ENCODE measurements at regions not wholly inside any gene's neighbourhood (a gene's known extent, or its start where the extent isn't known, plus 50 kb on each side); places are given as distances from the start of the nearest gene placed in this dataset.
A peak's percentile ranks its signal among the peaks of the same experiment; 100 is the strongest.

DNA sequence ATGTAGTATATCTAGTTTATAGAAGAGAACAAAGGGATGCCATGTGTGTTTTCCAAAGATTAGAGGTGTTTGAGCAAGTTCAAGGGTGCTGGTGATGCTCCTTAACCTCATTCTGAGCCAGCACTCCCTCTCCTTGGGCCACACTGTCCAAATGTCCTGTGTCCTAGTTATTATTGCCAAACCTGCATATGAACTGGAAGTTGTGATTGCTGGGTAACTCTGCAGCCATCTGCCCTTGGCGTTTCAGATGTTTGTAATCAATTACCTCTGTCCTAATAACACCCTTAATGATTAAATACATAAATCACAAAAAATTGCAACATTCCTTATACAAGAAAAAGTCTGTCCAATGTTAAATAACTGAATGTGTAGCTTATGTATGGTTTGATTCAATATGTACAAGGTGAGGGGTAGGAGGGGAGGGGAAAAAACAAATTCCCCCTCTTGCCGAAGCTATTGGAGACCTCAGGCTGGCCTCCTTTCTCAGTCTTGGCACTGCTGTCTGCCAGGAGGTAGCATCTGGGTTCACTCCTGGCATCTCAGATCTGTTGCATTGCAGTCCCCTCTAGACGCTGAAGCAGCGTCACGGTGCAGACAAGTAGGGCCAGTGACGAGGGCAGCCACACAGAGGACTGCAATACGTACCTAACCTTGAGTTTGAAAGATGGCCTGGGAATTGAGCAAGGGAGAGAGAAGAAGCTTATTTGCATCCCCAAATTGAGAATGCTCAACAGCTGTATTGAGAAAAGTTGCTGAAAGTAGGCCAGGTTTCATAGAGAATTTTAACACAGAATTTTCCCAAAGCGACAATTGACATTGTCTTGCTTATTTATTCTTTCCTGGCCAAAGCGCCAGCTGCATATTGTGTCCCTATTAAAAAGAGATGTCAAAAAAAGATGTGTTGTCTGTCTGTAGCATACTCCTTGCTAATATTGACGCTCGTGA is 89.6 kb upstream of the ARHGAP32 start:
- Mint-ChIP-seq H3K27ac (no peak overlapping the region), H3K9me3 (no peaks in the 10 kb centered on the region), H3K36me3 (ENCODE audit: low read depth) (peaks cover 2% of the 10 kb centered on the region), H3K4me3 (no peak overlapping the region), H3K4me1 (ENCODE audit: low read depth) (peaks cover 38% of the 10 kb centered on the region), H3K27me3 (peaks cover 27% of the 10 kb centered on the region)
- DNase-seq = no peak

DNA sequence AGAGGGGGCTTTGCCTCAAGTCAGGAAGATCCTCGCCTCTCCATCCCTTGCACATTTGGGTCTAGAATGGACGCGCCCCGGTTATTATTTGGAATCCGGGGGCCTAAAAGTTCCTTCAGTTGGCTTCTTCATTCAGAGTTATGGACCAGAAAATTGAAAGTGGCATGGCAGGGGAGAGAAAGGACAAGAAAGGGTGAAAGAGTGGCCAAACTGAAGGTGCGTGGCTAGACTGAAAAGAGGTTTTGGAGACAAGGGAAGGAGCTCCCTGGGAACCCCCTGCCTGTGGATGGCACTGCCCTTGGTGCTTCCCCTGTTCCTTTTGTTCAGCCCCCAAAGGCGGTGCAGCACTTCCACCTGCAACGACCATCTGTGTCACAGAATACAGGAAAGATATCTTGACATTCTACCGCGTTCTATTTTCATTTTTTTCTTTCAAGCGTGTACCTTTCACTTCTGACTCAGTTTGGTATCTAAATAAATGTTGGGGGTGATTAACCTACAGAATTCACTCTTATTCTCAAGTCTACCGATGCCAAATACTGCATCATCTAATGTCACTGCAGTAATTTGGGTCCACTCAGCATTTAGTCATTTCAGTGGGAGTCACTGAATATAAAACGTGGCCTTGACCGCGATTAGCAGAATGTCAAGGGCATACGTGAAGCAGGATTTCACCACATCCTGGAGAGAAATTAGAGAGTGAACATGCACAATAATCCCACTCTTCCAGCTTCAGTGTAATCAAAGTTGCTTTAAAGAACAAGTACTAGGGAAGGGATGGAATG is 88.1 kb upstream of the ARHGAP32 start:
- Mint-ChIP-seq H3K27me3 (peaks cover 30% of the 10 kb centered on the region), H3K4me1 (ENCODE audit: low read depth) (peaks cover 38% of the 10 kb centered on the region), H3K27ac (peak overlapping the region; percentile 94), H3K9me3 (no peaks in the 10 kb centered on the region), H3K36me3 (ENCODE audit: low read depth) (peaks cover 2% of the 10 kb centered on the region), H3K4me3 (peak overlapping the region; percentile 78)
- peak; percentile 65 for DNase-seq

DNA sequence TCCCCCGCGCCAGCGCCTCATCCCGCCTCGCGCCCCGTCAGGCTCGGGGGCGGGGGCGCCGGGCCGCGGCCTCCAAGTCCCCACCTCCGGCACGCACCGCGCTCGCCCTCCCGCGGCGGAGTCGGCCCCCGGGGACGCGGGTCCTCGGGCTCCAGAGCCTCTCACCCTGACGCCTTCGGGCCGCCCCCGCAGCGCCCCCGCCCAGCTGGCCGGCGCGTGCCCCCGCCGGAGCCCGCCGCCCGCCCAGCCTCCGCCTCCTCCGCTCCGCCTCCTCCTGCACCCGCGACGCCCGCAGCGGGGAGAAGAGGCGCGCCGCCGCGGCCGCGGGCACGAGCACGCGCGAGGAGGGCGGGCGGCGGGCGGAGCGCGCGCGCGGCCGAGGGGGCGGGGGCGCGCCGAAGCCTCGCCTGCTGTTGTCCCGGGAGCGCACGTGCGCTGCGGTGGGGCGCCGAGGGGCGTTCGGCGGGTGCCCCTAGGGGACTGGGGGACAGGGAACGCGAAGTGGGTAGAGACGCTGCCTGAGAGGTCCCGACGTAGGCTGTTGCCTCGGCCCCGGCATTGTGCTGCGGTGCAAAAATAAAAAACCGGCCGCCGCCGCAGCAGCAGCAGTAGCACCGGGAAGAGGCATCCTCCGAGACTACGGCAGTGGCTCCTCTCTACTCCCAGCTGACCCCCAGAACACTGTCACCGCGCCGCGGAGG is 87.4 kb upstream of the ARHGAP32 start:
- Mint-ChIP-seq H3K4me1 (ENCODE audit: low read depth) (peaks cover 38% of the 10 kb centered on the region), H3K36me3 (ENCODE audit: low read depth) (peaks cover 2% of the 10 kb centered on the region), H3K27ac (peak overlapping the region; percentile 94), H3K27me3 (peaks cover 30% of the 10 kb centered on the region), H3K9me3 (no peaks in the 10 kb centered on the region), H3K4me3 (peak overlapping the region; percentile 78)
- peak; percentile 79 for DNase-seq

GRCh38 chr11:129278586-129279319 is 86.6 kb upstream of the ARHGAP32 start:
- Mint-ChIP-seq H3K9me3 (no peaks in the 10 kb centered on the region), H3K27me3 (peaks cover 34% of the 10 kb centered on the region), H3K4me3 (peak overlapping the region; percentile 83), H3K36me3 (ENCODE audit: low read depth) (peaks cover 2% of the 10 kb centered on the region), H3K27ac (peak overlapping the region; percentile 83), H3K4me1 (ENCODE audit: low read depth) (peaks cover 39% of the 10 kb centered on the region)
- DNase-seq = peak; percentile 47

DNA sequence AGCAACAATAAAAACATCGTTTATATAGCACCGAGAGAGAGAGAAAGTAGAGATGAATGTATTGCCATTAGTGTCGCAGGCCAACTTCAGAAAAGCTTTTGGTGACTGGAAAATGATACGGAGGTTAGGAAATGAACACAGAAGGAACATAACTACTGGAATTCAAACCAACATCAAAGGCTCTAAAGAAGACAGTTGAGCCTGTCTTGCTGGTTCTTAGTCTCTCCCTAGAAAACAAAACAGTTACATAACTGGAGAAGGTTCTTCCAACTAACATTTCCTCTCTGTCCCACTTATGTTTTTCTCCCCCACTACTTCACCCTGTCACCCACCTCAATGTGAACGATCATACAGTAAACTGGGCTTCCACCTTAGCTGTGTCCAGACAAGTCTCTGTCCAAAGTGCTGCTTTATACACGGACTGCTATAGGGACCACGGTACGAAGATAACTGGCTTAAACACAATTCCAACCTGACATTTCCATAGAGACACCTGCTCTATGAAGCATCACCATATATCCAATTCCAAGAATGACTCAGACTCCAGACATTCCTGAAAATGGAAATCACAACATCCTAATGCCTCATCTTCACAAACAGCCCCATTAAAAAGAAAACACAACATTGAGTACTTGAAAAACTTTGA is 85.2 kb upstream of the ARHGAP32 start:
- peak overlapping the region; percentile 83 for H3K4me3 Mint-ChIP-seq
- DNase-seq = no peak
- H3K27ac Mint-ChIP-seq = no peak overlapping the region

GRCh38 chr11:129275828-129276227 is 83.7 kb upstream of the ARHGAP32 start:
- peaks cover 2% of the 10 kb centered on the region for H3K36me3 Mint-ChIP-seq (ENCODE audit: low read depth)
- H3K27me3 Mint-ChIP-seq = peaks cover 31% of the 10 kb centered on the region

More for the DNA sequence above, 85.2 kb upstream of the ARHGAP32 start:
- H3K36me3 Mint-ChIP-seq (ENCODE audit: low read depth) = peaks cover 2% of the 10 kb centered on the region
- peaks cover 34% of the 10 kb centered on the region for H3K27me3 Mint-ChIP-seq
- H3K4me1 Mint-ChIP-seq (ENCODE audit: low read depth) = peaks cover 30% of the 10 kb centered on the region
- H3K9me3 Mint-ChIP-seq = no peaks in the 10 kb centered on the region

GRCh38 chr11:129273944-129274711 is 82.0 kb upstream of the ARHGAP32 start:
- peaks cover 2% of the 10 kb centered on the region for H3K36me3 Mint-ChIP-seq (ENCODE audit: low read depth)
- DNase-seq = no peak
- H3K27ac Mint-ChIP-seq = no peak overlapping the region
- H3K27me3 Mint-ChIP-seq = peaks cover 26% of the 10 kb centered on the region
- H3K9me3 Mint-ChIP-seq = no peaks in the 10 kb centered on the region
- H3K4me3 Mint-ChIP-seq = no peak overlapping the region
- H3K4me1 Mint-ChIP-seq (ENCODE audit: low read depth) = peaks cover 27% of the 10 kb centered on the region

More at GRCh38 chr11:129275828-129276227, 83.7 kb upstream of the ARHGAP32 start:
- no peak for DNase-seq
- Mint-ChIP-seq H3K4me3 (no peak overlapping the region), H3K9me3 (no peaks in the 10 kb centered on the region), H3K4me1 (ENCODE audit: low read depth) (peaks cover 35% of the 10 kb centered on the region), H3K27ac (no peak overlapping the region)

- H3K4me1 Mint-ChIP-seq (ENCODE audit: low read depth) = peaks cover 28% of the 10 kb centered on the region
- no peaks in the 10 kb centered on the region for H3K9me3 Mint-ChIP-seq
- H3K27me3 Mint-ChIP-seq = peaks cover 25% of the 10 kb centered on the region
- no peak overlapping the region for H3K27ac Mint-ChIP-seq
- H3K4me3 Mint-ChIP-seq = no peak overlapping the region
- no peak for DNase-seq
- peaks cover under 1% of the 10 kb centered on the region for H3K36me3 Mint-ChIP-seq (ENCODE audit: low read depth)
Measured at GRCh38 chr11:129273322-129273721, 81.2 kb upstream of the ARHGAP32 start.

DNA sequence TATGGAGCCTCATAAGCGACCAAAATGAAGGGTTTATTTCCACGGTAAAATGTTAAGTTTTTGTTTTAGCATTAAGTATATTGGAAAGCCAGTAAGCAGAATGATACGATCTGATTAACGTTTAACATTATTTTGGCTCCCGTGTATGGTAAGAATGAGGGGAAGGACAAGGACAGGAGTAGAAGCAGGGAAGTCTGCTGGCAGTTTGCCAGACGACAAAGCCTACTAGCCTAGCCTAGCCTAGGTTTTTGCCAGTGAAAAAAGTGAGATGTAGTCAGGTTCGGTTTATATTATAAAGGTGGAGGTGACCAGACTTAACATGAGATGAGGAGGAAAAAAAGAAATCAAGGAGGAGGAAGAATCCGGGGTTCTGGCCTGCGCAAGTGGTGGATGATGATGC is 78.9 kb upstream of the ARHGAP32 start:
- Mint-ChIP-seq H3K4me3 (no peak overlapping the region), H3K4me1 (ENCODE audit: low read depth) (peaks cover 22% of the 10 kb centered on the region), H3K9me3 (no peaks in the 10 kb centered on the region), H3K27me3 (peaks cover 5% of the 10 kb centered on the region), H3K27ac (no peak overlapping the region), H3K36me3 (ENCODE audit: low read depth) (no peaks in the 10 kb centered on the region)
- DNase-seq = no peak

- Mint-ChIP-seq H3K4me3 (no peak overlapping the region), H3K9me3 (no peaks in the 10 kb centered on the region), H3K27ac (no peak overlapping the region), H3K4me1 (ENCODE audit: low read depth) (peaks cover 24% of the 10 kb centered on the region), H3K27me3 (peaks cover 4% of the 10 kb centered on the region), H3K36me3 (ENCODE audit: low read depth) (no peaks in the 10 kb centered on the region)
- DNase-seq = no peak
Measured at GRCh38 chr11:129270446-129270845, 78.3 kb upstream of the ARHGAP32 start.

DNA sequence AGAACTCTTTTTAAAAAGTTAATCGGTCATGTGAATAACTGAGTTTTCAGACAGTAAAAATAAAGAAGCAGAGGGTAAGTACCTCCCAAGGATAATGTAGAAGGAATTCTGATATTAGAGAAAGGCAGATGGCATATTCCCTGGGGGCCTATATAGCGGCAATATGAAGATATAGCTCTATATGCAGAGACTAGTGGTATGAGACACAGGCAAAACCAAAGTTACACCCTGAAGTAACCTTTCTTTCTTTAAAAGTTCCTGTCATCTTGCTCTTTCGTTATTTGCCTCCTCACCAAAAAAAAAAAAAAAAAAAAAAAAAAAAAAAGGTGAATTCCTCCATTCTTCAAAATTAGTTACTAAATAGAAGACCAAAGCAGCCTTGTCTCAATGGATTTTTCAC is 76.2 kb upstream of the ARHGAP32 start:
- Mint-ChIP-seq H3K9me3 (no peaks in the 10 kb centered on the region), H3K27me3 (no peaks in the 10 kb centered on the region), H3K27ac (no peak overlapping the region), H3K4me1 (ENCODE audit: low read depth) (peaks cover 34% of the 10 kb centered on the region), H3K36me3 (ENCODE audit: low read depth) (no peaks in the 10 kb centered on the region), H3K4me3 (no peak overlapping the region)
- no peak for DNase-seq

DNA sequence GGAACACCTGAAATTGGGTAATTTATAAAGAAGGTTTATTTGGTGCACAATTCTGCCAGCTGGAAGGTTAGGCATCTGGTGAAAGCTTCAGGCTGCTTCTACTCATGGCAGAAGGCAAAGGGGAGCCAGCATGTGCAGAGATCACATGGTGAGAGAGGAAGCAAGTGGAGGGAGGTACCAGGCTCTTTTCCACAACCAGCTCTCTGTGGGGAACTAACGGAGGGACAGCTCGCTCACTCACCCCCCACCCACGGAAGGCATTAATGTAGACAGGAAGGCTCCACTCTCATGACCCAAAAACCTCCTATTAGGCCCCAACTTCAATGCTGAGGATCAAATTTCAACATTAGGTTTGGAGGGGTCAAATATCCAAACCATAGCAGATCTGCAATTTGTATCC is 75.6 kb upstream of the ARHGAP32 start:
- no peak for DNase-seq
- Mint-ChIP-seq H3K4me3 (no peak overlapping the region), H3K36me3 (ENCODE audit: low read depth) (no peaks in the 10 kb centered on the region), H3K27ac (no peak overlapping the region), H3K27me3 (no peaks in the 10 kb centered on the region), H3K9me3 (no peaks in the 10 kb centered on the region), H3K4me1 (ENCODE audit: low read depth) (peaks cover 34% of the 10 kb centered on the region)

DNA sequence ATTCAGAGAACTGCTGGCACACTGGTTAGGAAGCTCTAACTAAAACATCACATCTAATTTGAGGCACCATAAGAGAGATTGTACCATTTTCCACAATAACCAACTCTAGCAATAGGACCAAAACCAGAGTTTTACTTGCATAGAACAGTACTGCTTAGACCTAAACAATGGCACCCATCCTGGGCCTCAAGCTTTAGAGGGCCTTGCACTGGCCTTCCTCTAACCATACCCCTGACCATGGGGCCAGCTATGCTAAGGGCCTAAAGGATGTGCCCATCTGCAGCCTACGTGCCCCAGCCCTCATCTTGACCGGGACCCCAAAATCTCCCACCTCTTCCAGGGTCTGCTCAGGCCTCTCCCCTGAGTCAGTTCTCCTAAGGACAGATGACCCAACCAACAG is 74.4 kb upstream of the ARHGAP32 start:
- no peaks in the 10 kb centered on the region for H3K27me3 Mint-ChIP-seq
- H3K9me3 Mint-ChIP-seq = no peaks in the 10 kb centered on the region
- no peak for DNase-seq
- peaks cover 31% of the 10 kb centered on the region for H3K4me1 Mint-ChIP-seq (ENCODE audit: low read depth)
- H3K36me3 Mint-ChIP-seq (ENCODE audit: low read depth) = no peaks in the 10 kb centered on the region
- H3K4me3 Mint-ChIP-seq = no peak overlapping the region
- no peak overlapping the region for H3K27ac Mint-ChIP-seq
